NCI-H2107 (cell line): ENCODE measurements at regions not wholly inside any gene's neighbourhood (a gene's known extent, or its start where the extent isn't known, plus 50 kb on each side); places are given as distances from the start of the nearest gene placed in this dataset.
"Not testable (repeated sequence)": the region's sequence is repeated elsewhere in the genome, so short reads cannot be mapped to it uniquely, and the experiment has no call there.

Experiments used
- DNase-seq: peaks from one replicate; lab custom pipeline; 2025; lab: John Stamatoyannopoulos, UW

GRCh38 chr6:81340946-81341345 lies 411.5 kb downstream of the TENT5A start:
- no peak for DNase-seq

GRCh38 chr6:81331526-81331925 lies 421.0 kb downstream of the TENT5A start:
- DNase-seq, result no peak

- no peak for DNase-seq
These were observed 423.8 kb downstream of the TENT5A start for GRCh38 chr6:81328700-81329099.

DNA sequence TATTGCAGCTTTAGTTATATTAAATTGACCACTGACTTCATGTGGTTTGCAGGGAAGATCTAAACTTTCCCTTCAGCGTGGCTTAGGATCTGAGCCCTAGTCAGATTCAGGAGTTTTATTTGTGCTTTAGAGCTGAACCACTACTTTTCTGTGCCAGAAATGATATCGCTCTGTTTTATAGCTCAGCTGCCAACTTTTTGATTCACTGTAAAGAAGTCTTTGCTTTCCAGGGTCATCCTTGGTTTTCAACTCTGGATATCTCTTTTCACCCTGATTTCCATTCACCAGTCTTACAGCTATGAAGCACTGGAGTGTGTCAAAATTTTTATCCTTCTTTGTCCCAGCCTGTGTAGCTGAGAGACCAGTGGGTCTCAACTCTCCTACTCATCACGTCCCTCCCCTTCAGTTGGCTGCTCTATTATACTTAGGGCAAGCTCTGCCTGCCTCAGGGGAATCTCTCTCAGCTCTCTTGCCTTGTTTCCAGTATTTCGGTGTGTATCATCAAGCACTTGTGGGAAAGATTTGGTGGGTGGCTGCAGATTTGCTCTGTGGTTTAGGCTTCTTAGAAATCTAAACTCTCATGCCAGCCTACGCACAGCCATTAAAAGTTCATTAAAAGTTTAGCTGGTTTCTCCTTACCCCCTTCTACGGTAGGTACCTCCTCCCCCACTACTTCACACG lies 425.5 kb downstream of the TENT5A start:
- DNase-seq, result no peak

GRCh38 chr6:81309811-81310210 lies 442.7 kb downstream of the TENT5A start:
- no peak for DNase-seq

GRCh38 chr6:81308577-81309279 lies 443.8 kb downstream of the TENT5A start:
- no peak for DNase-seq

DNA sequence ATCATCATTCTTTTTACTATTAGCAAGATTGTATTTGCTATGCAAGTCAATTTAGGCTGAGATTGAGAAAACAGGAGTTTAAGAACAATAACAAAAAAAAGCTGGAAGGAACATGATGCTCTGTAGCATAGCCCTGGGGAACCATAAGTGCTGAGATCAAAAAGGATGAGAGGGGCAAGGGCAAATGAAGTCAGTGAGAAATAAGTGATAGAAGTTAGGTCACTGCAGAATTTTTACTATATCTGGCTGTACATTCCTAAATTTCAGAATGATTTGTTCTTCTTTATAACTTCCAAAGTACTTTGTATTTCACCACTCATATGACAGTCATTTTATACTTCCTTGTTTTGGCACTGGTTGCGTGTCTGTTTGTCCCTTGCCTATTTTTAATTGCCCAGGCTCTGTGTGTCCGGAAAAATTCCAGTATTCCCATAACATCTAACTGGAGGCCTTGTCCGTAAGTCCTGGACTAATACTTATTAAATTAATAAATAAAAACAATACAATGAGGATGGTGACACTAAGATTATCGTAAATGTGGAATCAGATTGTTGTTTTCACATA lies 444.7 kb downstream of the TENT5A start:
- DNase-seq, result no peak

- no peak for DNase-seq
These were observed 448.0 kb downstream of the TENT5A start for GRCh38 chr6:81304466-81304865.

DNA sequence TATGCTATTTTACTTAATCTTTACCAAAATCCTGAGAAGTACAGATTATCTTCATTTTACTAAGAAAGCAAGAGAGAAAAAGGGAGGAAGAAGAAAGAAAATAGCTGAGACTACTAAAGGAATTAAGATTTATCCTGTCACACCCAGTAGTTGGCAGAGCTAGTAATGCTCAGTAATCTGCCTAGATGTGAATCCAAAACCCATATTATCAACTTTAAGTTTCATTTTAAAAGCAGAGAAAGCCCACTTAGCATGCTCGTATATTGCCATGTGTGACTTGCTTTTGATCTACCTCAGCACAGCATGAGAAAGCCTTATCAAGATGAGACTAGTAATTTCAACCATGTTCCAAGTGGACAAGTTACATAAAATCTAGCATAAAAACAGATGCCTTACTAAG lies 451.5 kb downstream of the TENT5A start:
- DNase-seq, result no peak

- DNase-seq, result no peak
These were observed 453.7 kb downstream of the TENT5A start for GRCh38 chr6:81298751-81299150.

DNA sequence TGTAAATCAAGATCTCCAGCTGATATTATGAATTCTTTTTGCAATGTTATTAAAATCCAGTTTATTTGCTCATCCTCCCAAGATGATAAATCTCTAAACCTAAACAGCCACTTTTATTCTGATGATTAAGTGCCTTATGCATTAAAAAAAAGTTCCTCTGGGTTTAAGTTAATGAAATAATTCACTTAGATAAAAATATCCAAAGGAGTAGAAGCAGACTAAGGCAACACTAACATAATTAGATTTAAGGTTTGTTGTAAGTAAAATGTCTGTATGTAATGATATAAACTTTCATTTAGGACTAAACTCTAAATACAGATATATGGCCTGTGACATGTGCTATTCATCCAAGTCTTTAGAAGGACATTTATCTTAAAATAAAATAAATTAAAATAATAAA lies 457.2 kb downstream of the TENT5A start:
- DNase-seq, result no peak

- no peak for DNase-seq
These were observed 458.6 kb downstream of the TENT5A start for GRCh38 chr6:81293896-81294295.

DNA sequence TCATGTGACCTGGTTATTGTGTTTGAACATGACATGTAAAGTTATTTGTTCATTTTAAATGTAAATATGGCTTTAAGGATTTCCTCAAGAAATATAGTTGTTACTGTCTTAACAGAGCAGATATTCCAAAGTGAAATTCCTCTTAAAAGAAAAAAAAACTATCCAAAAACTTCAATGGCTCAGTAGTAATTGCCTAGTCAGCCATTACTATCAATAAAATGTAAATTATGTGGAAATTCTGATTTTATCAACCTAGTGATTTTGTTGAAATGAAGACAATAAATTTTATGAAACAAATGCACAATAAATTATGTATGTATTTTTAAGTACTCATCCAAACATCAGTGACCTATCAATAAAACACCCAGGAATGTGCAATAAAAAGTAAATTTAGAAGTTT lies 463.3 kb downstream of the TENT5A start:
- no peak for DNase-seq

- no peak for DNase-seq
These were observed 487.4 kb downstream of the TENT5A start for GRCh38 chr6:81265106-81265505.

DNA sequence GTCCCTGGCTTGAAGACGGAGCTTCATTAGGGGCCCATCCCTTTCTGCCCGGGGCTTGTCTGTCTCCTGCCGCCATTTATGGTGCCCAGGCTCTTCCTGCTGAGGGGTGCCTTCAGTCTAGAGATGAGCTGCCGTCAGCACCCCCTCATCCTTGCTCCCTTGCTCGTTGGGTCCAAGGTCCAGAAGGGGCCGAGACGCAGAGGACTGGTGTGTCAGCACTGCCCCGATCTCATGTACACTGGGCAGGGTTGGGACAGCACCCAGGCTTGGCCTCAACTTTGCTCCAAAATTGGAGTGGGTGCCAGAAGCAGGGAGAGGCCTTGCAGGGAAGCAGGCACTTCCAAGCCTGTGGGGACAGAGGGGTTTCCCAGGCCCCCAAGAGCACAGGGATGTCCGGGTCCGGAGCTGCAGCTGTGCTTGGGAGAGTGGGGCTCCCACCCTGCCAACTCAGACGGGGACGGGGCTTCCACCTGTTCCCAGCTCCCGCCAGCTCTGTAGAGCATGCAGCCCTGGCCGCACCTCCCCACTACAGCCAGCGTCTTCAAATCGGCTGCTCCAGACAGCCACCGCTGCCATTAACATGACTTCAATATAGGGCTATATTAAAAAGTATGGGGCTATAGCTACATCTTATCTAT lies 488.8 kb downstream of the TENT5A start:
- DNase-seq, result no peak

DNA sequence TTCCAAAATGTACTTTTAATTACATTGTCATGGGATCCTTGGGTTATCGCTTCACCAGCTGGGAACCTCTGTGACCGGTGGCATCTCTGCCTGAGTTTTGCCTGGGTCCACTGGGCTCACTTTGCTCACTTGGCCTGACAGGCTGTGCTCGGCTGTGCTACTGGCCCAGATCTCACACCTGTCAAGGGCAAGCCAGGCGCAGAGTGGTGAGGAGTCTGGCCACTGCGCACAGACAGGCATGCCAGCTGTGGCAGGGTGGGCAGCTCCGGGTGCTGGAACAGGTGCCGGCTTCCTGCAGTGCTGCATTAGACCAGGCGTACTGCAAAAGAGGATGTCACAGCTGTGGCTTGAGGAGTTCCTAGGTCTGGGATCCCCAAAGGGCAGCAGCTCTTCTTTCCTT lies 489.8 kb downstream of the TENT5A start:
- no peak for DNase-seq

GRCh38 chr6:81256223-81256622 lies 496.3 kb downstream of the TENT5A start:
- not testable (repeated sequence) for DNase-seq

DNA sequence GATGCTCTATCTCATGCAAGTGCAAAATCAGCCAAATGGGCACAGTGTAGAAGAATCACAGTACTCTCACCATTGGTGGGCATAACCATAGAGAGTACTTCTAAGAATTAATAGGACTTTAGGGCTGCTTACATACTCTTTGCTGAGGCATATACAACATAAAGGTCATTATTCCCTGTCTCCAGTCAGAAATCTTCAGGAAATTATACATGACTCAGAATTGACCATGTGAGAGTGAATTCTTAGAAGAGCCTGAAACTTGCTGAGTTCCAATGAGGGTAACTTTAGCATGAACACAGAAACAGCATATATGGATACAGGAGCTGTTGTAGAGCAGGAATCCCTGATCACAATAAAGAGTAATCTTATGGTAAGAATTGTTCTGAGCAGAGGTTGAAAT lies 498.7 kb downstream of the TENT5A start:
- no peak for DNase-seq

DNA sequence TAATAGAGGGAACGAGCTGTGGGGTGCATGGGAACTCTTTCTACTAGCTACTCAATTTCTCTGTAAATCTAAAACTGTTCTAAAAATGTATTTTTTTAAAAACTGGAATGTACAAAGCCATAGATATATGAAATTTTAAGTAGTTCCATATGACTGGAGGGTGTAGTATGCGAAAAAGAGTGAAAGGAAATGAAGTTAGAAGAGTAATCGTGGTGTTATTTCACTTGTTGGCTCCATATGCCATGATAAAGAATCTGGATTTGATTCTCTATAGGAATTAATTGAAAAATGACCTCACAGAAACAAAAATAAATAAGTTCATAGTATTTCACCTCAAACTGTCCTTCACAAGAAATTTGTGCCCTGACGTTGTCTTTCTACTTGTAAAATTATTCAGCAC lies 500.2 kb downstream of the TENT5A start:
- no peak for DNase-seq

DNA sequence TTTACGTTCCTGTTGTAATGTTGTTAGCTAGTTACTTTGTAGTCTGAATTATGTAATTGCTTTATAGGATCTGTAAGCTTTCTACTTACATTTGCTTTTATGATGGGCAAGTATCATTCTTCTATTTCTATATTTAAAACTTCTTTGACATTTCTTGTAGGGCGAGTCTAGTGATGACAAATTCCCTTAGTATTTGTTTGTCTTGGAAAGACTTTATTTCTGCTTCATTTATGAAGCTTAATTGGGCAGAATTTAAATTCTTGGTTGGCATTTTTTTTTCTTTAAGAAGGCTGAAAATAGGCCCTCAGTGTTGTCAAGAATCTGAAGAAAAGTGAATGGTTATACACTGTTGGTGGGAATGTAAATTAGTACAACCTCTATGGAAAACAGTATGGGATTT lies 506.3 kb downstream of the TENT5A start:
- no peak for DNase-seq

DNA sequence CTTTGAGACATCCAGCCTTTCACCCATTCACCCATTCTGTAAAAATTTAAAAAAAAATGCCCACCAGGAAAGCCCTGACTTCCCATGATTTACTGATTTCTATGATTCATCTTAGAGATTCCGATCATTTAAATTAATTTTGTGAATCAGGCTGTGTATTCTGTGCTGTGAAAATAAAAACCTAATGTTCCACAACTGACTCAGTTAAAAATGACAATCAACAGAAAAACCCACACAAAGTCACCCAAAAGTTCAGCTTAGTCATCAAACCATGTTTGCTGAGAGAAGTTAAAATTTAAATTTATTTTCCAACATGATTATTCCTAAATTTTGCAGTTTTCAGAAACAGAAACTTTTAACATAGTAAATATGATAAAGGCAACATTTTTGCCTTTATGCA lies 509.9 kb downstream of the TENT5A start:
- no peak for DNase-seq

DNA sequence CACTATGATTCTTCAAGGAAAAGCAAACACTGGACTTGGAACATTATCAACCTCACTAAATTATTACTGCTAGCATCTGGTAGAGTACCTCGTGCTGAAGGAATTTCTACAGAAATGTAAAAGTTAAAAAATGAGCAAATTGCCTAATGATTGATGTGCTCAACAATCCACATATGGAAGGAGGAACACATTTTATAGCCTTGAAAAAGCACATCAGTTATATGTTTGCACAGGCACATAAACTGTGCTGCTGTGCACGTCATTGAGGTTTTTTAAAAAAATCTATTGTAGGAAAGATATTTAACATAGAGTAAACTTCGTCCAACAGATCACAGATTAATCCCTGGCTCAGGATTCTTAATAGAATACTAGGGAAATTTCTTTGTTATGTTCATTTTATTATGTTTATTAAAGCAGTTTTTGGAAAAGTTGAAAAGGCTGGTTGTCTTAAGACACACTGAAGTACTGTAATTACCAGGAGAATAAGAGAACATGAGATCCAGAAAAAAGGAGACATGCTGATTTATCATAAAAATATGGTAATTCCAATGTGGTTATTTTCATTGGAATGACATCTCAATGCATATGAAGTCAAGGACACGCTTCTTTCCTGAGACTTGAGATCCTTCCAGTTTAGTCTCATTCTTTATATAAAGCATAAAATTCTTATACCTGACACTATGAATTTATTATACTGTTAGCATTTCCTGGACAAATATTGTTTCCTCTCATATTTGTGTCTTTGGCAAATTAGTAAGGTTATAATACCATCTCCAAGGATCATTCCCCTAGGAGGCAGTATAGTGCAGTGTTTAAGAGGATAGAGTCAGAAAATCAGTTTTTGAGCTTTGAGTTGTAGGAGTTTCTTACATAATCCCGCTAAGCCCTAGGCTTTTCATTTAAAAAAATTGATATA lies 511.1 kb downstream of the TENT5A start:
- DNase-seq, result no peak
